ENCODE measurements at regions not wholly inside any gene's neighbourhood (a gene's known extent, or its start where the extent isn't known, plus 50 kb on each side); places are given as distances from the start of the nearest gene placed in this dataset.

- 0% methylated on average over 1 of the region's 5 CpGs; no CpG with 5 or more reads in 1 of the 2 experiments for WGBS, 2 experiments (ENCODE audit: extremely low coverage in 2 of 2, insufficient read length in 1 of 2)
- no peaks in the 10 kb centered on the region for H3K9me1 ChIP-seq (ENCODE audit: insufficient read depth, low read length)
- in situ Hi-C loops (cut with MboI; ENCODE audit: low sequenced_read_pairs): no loop called here
- no peak overlapping the region for H4K91ac ChIP-seq (ENCODE audit: insufficient read depth, low read depth, low read length)
- intact Hi-C loops (cut with micrococcal nuclease): no loop called here
- BruUV-seq (replicated peaks): no TSS peak
- H3K4me2 ChIP-seq (ENCODE audit: low read depth, low read length): no peak overlapping the region
- no peak for TF ChIP-seq RFX5 (IDR thresholded peaks at IDR 0.05; ENCODE audit: low read depth, low read length)
- no peak for TF ChIP-seq FOS (IDR thresholded peaks at IDR 0.05; ENCODE audit: low read depth, low read length)
- no peak for TF ChIP-seq CTCF (conservative IDR thresholded peaks at IDR 0.05; ENCODE audit: low read depth, low read length)
- no peak for TF ChIP-seq MXI1 (IDR thresholded peaks at IDR 0.05; ENCODE audit: borderline replicate concordance, low read depth, low read length)
- no peak for TF ChIP-seq RAD21 (IDR thresholded peaks at IDR 0.05; ENCODE audit: low read length)
- TF ChIP-seq BHLHE40 (IDR thresholded peaks at IDR 0.05; ENCODE audit: low read depth, low read length): no peak
- no peak for TF ChIP-seq CHD1 (IDR thresholded peaks at IDR 0.05; ENCODE audit: low read depth, low read length)
- TF ChIP-seq CEBPB (IDR thresholded peaks at IDR 0.05; ENCODE audit: low read depth, low read length): no peak
- TF ChIP-seq USF2 (IDR thresholded peaks at IDR 0.05; ENCODE audit: low read depth, low read length): no peak
- no peak for TF ChIP-seq SMC3 (IDR thresholded peaks at IDR 0.05; ENCODE audit: low read depth, low read length)
- TF ChIP-seq NFE2L2 (IDR thresholded peaks at IDR 0.05; ENCODE audit: low read depth, low read length): no peak
- H3K56ac ChIP-seq (ENCODE audit: extremely low read depth, insufficient read depth, low read length): no peak overlapping the region
- H3K23ac ChIP-seq (ENCODE audit: low read depth, low read length): no peak overlapping the region
- ATAC-seq (ENCODE audit: low read depth): no peak
- POLR2A ChIA-PET (ENCODE audit: unreplicated experiment): no interaction called here
- H3K36me3 ChIP-seq (ENCODE audit: control insufficient read depth, insufficient read depth, low read length): no peaks in the 10 kb centered on the region
- H4K20me1 ChIP-seq (ENCODE audit: insufficient read depth, low read length): no peaks in the 10 kb centered on the region
- no peaks in the 10 kb centered on the region for H3K79me1 ChIP-seq (ENCODE audit: low read depth in 1 of 2, low read length in 2 of 2)
- no peaks in the 10 kb centered on the region for H3K9me3 ChIP-seq (ENCODE audit: control insufficient read depth, insufficient read depth, low read length)
- H2AK5ac ChIP-seq (ENCODE audit: low read depth, low read length): no peak overlapping the region
- H3K4me3 ChIP-seq (ENCODE audit: insufficient read depth, low read depth, low read length): no peak overlapping the region
- no peak overlapping the region for H2BK120ac ChIP-seq (ENCODE audit: low read depth, low read length)
- no peak overlapping the region for H3K27ac ChIP-seq (ENCODE audit: insufficient read depth, low read length)
- dilution Hi-C loops (cut with HindIII; ENCODE audit: low sequenced_read_pairs, unreplicated experiment): no loop called here
- H4K8ac ChIP-seq (ENCODE audit: low read depth in 2 of 2, low read length in 2 of 2): no peak overlapping the region
- H2AFZ ChIP-seq (replicated peaks; ENCODE audit: low read length, poor library complexity): no peak overlapping the region
- no peak overlapping the region for H2BK5ac ChIP-seq (ENCODE audit: low read depth, low read length, poor library complexity, severe bottlenecking)
- no peak overlapping the region for H3K9ac ChIP-seq (ENCODE audit: low read depth, low read length)
- no peak for DNase-seq
- no peak overlapping the region for H3K4ac ChIP-seq (ENCODE audit: low read depth, low read length)
- H3K18ac ChIP-seq (ENCODE audit: low read depth, low read length): no peak overlapping the region
- H3K4me1 ChIP-seq (ENCODE audit: control insufficient read depth, insufficient read depth, low read length): no peaks in the 10 kb centered on the region
- no peak overlapping the region for H2BK15ac ChIP-seq (ENCODE audit: low read depth, low read length)
- no peak overlapping the region for H2BK20ac ChIP-seq (ENCODE audit: low read depth, low read length)
- H3K14ac ChIP-seq (replicated peaks; ENCODE audit: low read depth, low read length): no peak overlapping the region
- peak overlapping the region; percentile 13 for H2AK9ac ChIP-seq (replicated peaks; ENCODE audit: low read depth, low read length, poor library complexity)
- no peaks in the 10 kb centered on the region for H3K27me3 ChIP-seq (ENCODE audit: control insufficient read depth, insufficient read depth, low read length)
- CTCF ChIA-PET: no interaction called here
- H4K5ac ChIP-seq (ENCODE audit: low read depth, low read length): no peak overlapping the region
Measured at GRCh38 chr18:50473881-50474280, 86.0 kb upstream of the MAPK4 start.

Measured in IMR-90 (cell line).